SK-N-SH (cell line): ENCODE measurements at regions not wholly inside any gene's neighbourhood (a gene's known extent, or its start where the extent isn't known, plus 50 kb on each side); places are given as distances from the start of the nearest gene placed in this dataset.

Source experiments
- CTCF ChIA-PET: fragments of 300-600, 350-600 bp; formaldehyde crosslinking; extraction: SDS; loops from one replicate; lab custom pipeline; 2021; lab: Yijun Ruan, JAX
- POLR2A ChIA-PET: fragments of 350-600 bp; sonication (Branson Sonifier 250); formaldehyde crosslinking; extraction: SDS; loops from one replicate; lab custom pipeline; 2020; ENCODE audit warnings: antibody characterized with exemption, inconsistent platforms; lab: Yijun Ruan, JAX
- DNase-seq: peaks from one replicate; pipeline ENCODE4 v3.0.0; 2012
- H2AFZ ChIP-seq: fragments of 200-600 bp; sonication (generic); 2 replicates; pipeline ENCODE4 v1.8.1; 2016; ENCODE audit warnings: antibody characterized with exemption, mild to moderate bottlenecking, low read depth
- H3F3A ChIP-seq: fragments of 200-600 bp; sonication (generic); replicated peaks from 2 replicates; pipeline ENCODE3; 2016; ENCODE audit warnings: antibody characterized with exemption, mild to moderate bottlenecking; ENCODE audit not compliant: insufficient read depth
- H3K27ac ChIP-seq, 2 experiments: fragments of 200-500 bp in 1 of 2; fragments of 200-600 bp in 1 of 2; sonication (Bioruptor generic) in 1 of 2; sonication (generic), shearing (Covaris generic) in 1 of 2; 2 replicates each; pipeline versions ENCODE4 v1.5.1 to v1.6.1; 2014 to 2016; ENCODE audit warnings: low read depth in 2 of 2, inconsistent platforms in 1 of 2, low read length in 1 of 2, mild to moderate bottlenecking in 1 of 2, mixed read lengths in 1 of 2
- H3K27me3 ChIP-seq: fragments of 200-600 bp; sonication (generic), shearing (Covaris generic); 2 replicates; pipeline ENCODE4 v1.6.1; 2016; ENCODE audit warnings: mixed run types; ENCODE audit not compliant: insufficient read depth
- H3K36me3 ChIP-seq, 2 experiments: fragments of 200-500 bp in 1 of 2; fragments of 200-600 bp in 1 of 2; sonication (Bioruptor generic) in 1 of 2; sonication (generic) in 1 of 2; replicated peaks in 1 of 2; 2 replicates each; pipeline versions ENCODE3 to v1.5.1; 2014 to 2016; ENCODE audit warnings: low read length in 1 of 2, mild to moderate bottlenecking in 1 of 2; ENCODE audit not compliant: insufficient read depth in 2 of 2, control insufficient read depth in 1 of 2
- H3K4me1 ChIP-seq, 2 experiments: fragments of 200-500 bp in 1 of 2; fragments of 200-600 bp in 1 of 2; sonication (Bioruptor generic) in 1 of 2; sonication (generic), shearing (Covaris generic) in 1 of 2; 2 replicates each; pipeline versions ENCODE4 v1.5.1 to v1.6.1; 2014 to 2016; ENCODE audit warnings: low read depth in 1 of 2, low read length in 1 of 2, mixed run types in 1 of 2; ENCODE audit not compliant: insufficient read depth in 2 of 2, control insufficient read depth in 1 of 2
- H3K4me2 ChIP-seq: fragments of 200-600 bp; sonication (generic), shearing (Covaris generic); 2 replicates; pipeline ENCODE4 v1.6.1; 2017; ENCODE audit warnings: mixed run types
- H3K4me3 ChIP-seq, 2 experiments: fragments of 200-500 bp in 1 of 2; fragments of 200-600 bp in 1 of 2; sonication (Bioruptor generic) in 1 of 2; sonication (generic), shearing (Covaris generic) in 1 of 2; 2 replicates each; pipeline versions ENCODE4 v1.5.1 to v1.8.1; 2014 to 2016; ENCODE audit warnings: low read depth in 2 of 2, inconsistent platforms in 1 of 2, low read length in 1 of 2, mild to moderate bottlenecking in 1 of 2, mixed read lengths in 1 of 2, moderate library complexity in 1 of 2
- H3K79me2 ChIP-seq: fragments of 200-600 bp; sonication (generic); 2 replicates; pipeline ENCODE4 v1.8.1; 2017; ENCODE audit warnings: mild to moderate bottlenecking; ENCODE audit not compliant: insufficient read depth
- H3K9ac ChIP-seq: fragments of 200-600 bp; sonication (generic); 2 replicates; pipeline ENCODE4 v1.6.1; 2017; ENCODE audit warnings: mixed run types
- H3K9me2 ChIP-seq: fragments of 200-600 bp; sonication (generic); 2 replicates; pipeline ENCODE4 v1.6.1; 2017; ENCODE audit warnings: mixed run types
- H3K9me3 ChIP-seq: fragments of 200-600 bp; sonication (generic); 2 replicates; pipeline ENCODE4 v1.6.1; 2017; ENCODE audit warnings: mixed run types, mild to moderate bottlenecking, moderate library complexity
- H4K20me1 ChIP-seq: fragments of 200-600 bp; sonication (generic); 2 replicates; pipeline ENCODE4 v1.6.1; 2017; ENCODE audit warnings: mild to moderate bottlenecking, mixed run types; ENCODE audit not compliant: insufficient read depth
- CHD2 ChIP-seq: fragments of 150-350 bp; IDR thresholded peaks from 2 replicates; pipeline ENCODE4 v1.6.1; 2018; ENCODE audit warnings: low read length; ENCODE audit not compliant: partially characterized antibody
- CTCF ChIP-seq: fragments of 200-600 bp; sonication (generic); IDR thresholded peaks from 2 replicates; pipeline ENCODE4 v1.6.1; 2017; ENCODE audit warnings: antibody characterized with exemption, mild to moderate bottlenecking, moderate library complexity
- EP300 ChIP-seq, 2 experiments: IDR thresholded peaks; 2 replicates each; pipeline versions ENCODE4 v1.4.0 to v1.6.1; 2012; ENCODE audit warnings: borderline replicate concordance in 1 of 2, low read depth in 1 of 2, low read length in 1 of 2
- EZH2phosphoT487 ChIP-seq: fragments of 200-600 bp; sonication (generic); IDR thresholded peaks from 2 replicates; pipeline ENCODE4 v1.6.1; 2017; ENCODE audit warnings: low read depth, mixed run types, mild to moderate bottlenecking, antibody characterized with exemption, moderate library complexity, borderline replicate concordance
- GATA2 ChIP-seq: sonication (generic); formaldehyde crosslinking; IDR thresholded peaks from 2 replicates; pipeline ENCODE4 v1.5.0; 2020; ENCODE audit warnings: mild to moderate bottlenecking, missing genetic modification reagents
- MEF2A ChIP-seq: IDR thresholded peaks from 2 replicates; pipeline ENCODE4 v1.4.0; 2012; ENCODE audit warnings: low read depth, borderline replicate concordance
- NFIC ChIP-seq: IDR thresholded peaks from 2 replicates; pipeline ENCODE4 v1.4.0; 2012; ENCODE audit warnings: borderline replicate concordance
- RAD21 ChIP-seq: IDR thresholded peaks from 2 replicates; pipeline ENCODE4 v1.6.1; 2012; ENCODE audit warnings: mild to moderate bottlenecking, low read length
- REST ChIP-seq: IDR thresholded peaks from 2 replicates; pipeline ENCODE4 v1.6.1; 2012; ENCODE audit warnings: mild to moderate bottlenecking, low read depth, low read length, moderate library complexity
- RFX5 ChIP-seq: IDR thresholded peaks from 2 replicates; pipeline ENCODE4 v1.6.1; 2012; ENCODE audit warnings: mild to moderate bottlenecking, improper control_type of control experiment, low read length
- TCF12 ChIP-seq: IDR thresholded peaks from 2 replicates; pipeline ENCODE4 v1.4.0; 2012
- YY1 ChIP-seq: IDR thresholded peaks from 2 replicates; pipeline ENCODE4 v1.4.0; 2012; ENCODE audit warnings: low read depth, mild to moderate bottlenecking
- WGBS: methylation state at CpG from one replicate; pipeline ENCODE4 v1.1.6; 2017; ENCODE audit warnings: low lambda C conversion rate; 5-methylcytosine and 5-hydroxymethylcytosine counted together

- ChIA-PET POLR2A (no interaction called here), CTCF (no interaction called here)
- H3K27ac ChIP-seq: no peak overlapping the region
- no peak overlapping the region for H2AFZ ChIP-seq
- H3K4me1 ChIP-seq: peaks cover 0 to 6% of the 10 kb centered on the region in 2 experiments; a peak in 2 of 4 replicates
- no peaks in the 10 kb centered on the region for H3K36me3 ChIP-seq
- H3K9me2 ChIP-seq: no peaks in the 10 kb centered on the region
- no peaks in the 10 kb centered on the region for H3F3A ChIP-seq
- H3K4me2 ChIP-seq: no peak overlapping the region
- 66% methylated on average over 10 of the region's 10 CpGs for WGBS
- no peak for TF ChIP-seq EZH2phosphoT487
- no peak for TF ChIP-seq CHD2
- no peak for TF ChIP-seq REST
- H3K9ac ChIP-seq: no peak overlapping the region
- H3K79me2 ChIP-seq: no peaks in the 10 kb centered on the region
- no peaks in the 10 kb centered on the region for H4K20me1 ChIP-seq
- DNase-seq: no peak
- no peaks in the 10 kb centered on the region; the same call in 1 of the 2 replicates for H3K27me3 ChIP-seq
- no peaks in the 10 kb centered on the region for H3K9me3 ChIP-seq
- H3K4me3 ChIP-seq: no peak overlapping the region
Observed at GRCh38 chr13:105915146-105915850, 620.2 kb downstream of the EFNB2 start.

- Histone ChIP-seq H3K9me3 (no peaks in the 10 kb centered on the region), H4K20me1 (no peaks in the 10 kb centered on the region), H3K36me3 (no peaks in the 10 kb centered on the region), H3K27me3 (no peaks in the 10 kb centered on the region; the same call in 1 of the 2 replicates), H3K79me2 (no peaks in the 10 kb centered on the region), H2AFZ (no peak overlapping the region), H3K9me2 (no peaks in the 10 kb centered on the region), H3K27ac (no peak overlapping the region), H3K4me1 (peaks cover 0 to 4% of the 10 kb centered on the region in 2 experiments; a peak in 2 of 4 replicates), H3K4me2 (no peak overlapping the region), H3K9ac (no peak overlapping the region), H3K4me3 (no peak overlapping the region), H3F3A (no peaks in the 10 kb centered on the region)
- 52% methylated on average over 3 of the region's 4 CpGs for WGBS
- ChIA-PET POLR2A (no interaction called here), CTCF (no interaction called here)
- DNase-seq: no peak
- no peak for TF ChIP-seq RFX5
Observed at GRCh38 chr13:105914291-105915036, 621.0 kb downstream of the EFNB2 start.

GRCh38 chr13:105908586-105908985 is 626.9 kb downstream of the EFNB2 start:
- Histone ChIP-seq H3K4me3 (no peak overlapping the region), H3K27me3 (no peaks in the 10 kb centered on the region; the same call in 1 of the 2 replicates), H4K20me1 (no peaks in the 10 kb centered on the region), H3F3A (no peaks in the 10 kb centered on the region), H3K9me2 (no peaks in the 10 kb centered on the region), H2AFZ (no peak overlapping the region), H3K9ac (no peak overlapping the region), H3K9me3 (no peaks in the 10 kb centered on the region), H3K79me2 (no peaks in the 10 kb centered on the region), H3K4me2 (no peak overlapping the region), H3K36me3 (no peaks in the 10 kb centered on the region), H3K4me1 (no peaks in the 10 kb centered on the region), H3K27ac (no peak overlapping the region)
- DNase-seq: no peak
- ChIA-PET POLR2A (no interaction called here), CTCF (interaction anchor here (2.4 kb wide), 1 partner anchor 12 kb away, joined by 6 read pairs; no protein-coding TSS in a partner anchor)
- 67% methylated on average over 9 of the region's 9 CpGs for WGBS
- TF ChIP-seq YY1 (no peak), MEF2A (no peak), RAD21 (no peak), EP300 (IDR thresholded peaks at IDR 0.05; ENCODE audit: borderline replicate concordance in 1 of 2, low read depth in 1 of 2, low read length in 1 of 2) (no peak), NFIC (no peak), TCF12 (no peak), GATA2 (CRISPR knock-in tag) (no peak), CTCF (no peak)
